ENCODE measurements at regions not wholly inside any gene's neighbourhood (a gene's known extent, or its start where the extent isn't known, plus 50 kb on each side); places are given as distances from the start of the nearest gene placed in this dataset.
A peak's percentile ranks its signal among the peaks of the same experiment; 100 is the strongest.

GRCh38 chrX:39931529-39932282 lies 166.1 kb downstream of the BCOR start:
- DNase-seq (ENCODE audit: low read depth in 2 of 2): no peak

- no peak for DNase-seq (ENCODE audit: low read depth in 2 of 2)
Observed at GRCh38 chrX:39935411-39936064, 162.2 kb downstream of the BCOR start.

GRCh38 chrX:39936886-39937770 lies 160.6 kb downstream of the BCOR start:
- no peak for DNase-seq (ENCODE audit: low read depth in 2 of 2)

- DNase-seq (ENCODE audit: low read depth in 2 of 2): no peak
Observed at GRCh38 chrX:39938466-39938865, 159.3 kb downstream of the BCOR start.

GRCh38 chrX:39939678-39940077 lies 158.1 kb downstream of the BCOR start:
- DNase-seq (ENCODE audit: low read depth in 2 of 2): no peak

GRCh38 chrX:39941332-39941920 lies 156.3 kb downstream of the BCOR start:
- DNase-seq (ENCODE audit: low read depth in 2 of 2): peak in 1 of 2 donors; percentile 4

GRCh38 chrX:39944416-39944815 lies 153.3 kb downstream of the BCOR start:
- DNase-seq (ENCODE audit: low read depth in 2 of 2): no peak

- DNase-seq (ENCODE audit: low read depth in 2 of 2): no peak
Observed at GRCh38 chrX:39945709-39946108, 152.0 kb downstream of the BCOR start.

GRCh38 chrX:39946822-39947221 lies 150.9 kb downstream of the BCOR start:
- DNase-seq (ENCODE audit: low read depth in 2 of 2): peak; percentile 11 to 50

GRCh38 chrX:39948582-39948981 lies 149.2 kb downstream of the BCOR start:
- no peak for DNase-seq (ENCODE audit: low read depth in 2 of 2)

GRCh38 chrX:39950018-39950688 lies 147.6 kb downstream of the BCOR start:
- no peak for DNase-seq (ENCODE audit: low read depth in 2 of 2)

GRCh38 chrX:39952989-39953388 lies 144.8 kb downstream of the BCOR start:
- DNase-seq (ENCODE audit: low read depth in 2 of 2): no peak

GRCh38 chrX:39953879-39954278 lies 143.9 kb downstream of the BCOR start:
- DNase-seq (ENCODE audit: low read depth in 2 of 2): peak; percentile 45 to 73

GRCh38 chrX:39954851-39955250 lies 142.9 kb downstream of the BCOR start:
- DNase-seq (ENCODE audit: low read depth in 2 of 2): no peak

- no peak for DNase-seq (ENCODE audit: low read depth in 2 of 2)
Observed at GRCh38 chrX:39955625-39956024, 142.1 kb downstream of the BCOR start.

GRCh38 chrX:39956803-39957394 lies 140.9 kb downstream of the BCOR start:
- DNase-seq (ENCODE audit: low read depth in 2 of 2): no peak

- DNase-seq (ENCODE audit: low read depth in 2 of 2): peak in 1 of 2 donors; percentile 36
Observed at GRCh38 chrX:39957816-39958566, 139.8 kb downstream of the BCOR start.

- no peak for DNase-seq (ENCODE audit: low read depth in 2 of 2)
Observed at GRCh38 chrX:39958850-39959249, 138.9 kb downstream of the BCOR start.

- no peak for DNase-seq (ENCODE audit: low read depth in 2 of 2)
Observed at GRCh38 chrX:39960219-39960618, 137.5 kb downstream of the BCOR start.

GRCh38 chrX:39961441-39961840 lies 136.3 kb downstream of the BCOR start:
- DNase-seq (ENCODE audit: low read depth in 2 of 2): no peak

Measured in dermis microvascular lymphatic vessel endothelial cell (primary cell).